Sciatic nerve (tissue), 2 donors: ENCODE measurements at regions not wholly inside any gene's neighbourhood (a gene's known extent, or its start where the extent isn't known, plus 50 kb on each side); places are given as distances from the start of the nearest gene placed in this dataset.
A peak's percentile ranks its signal among the peaks of the same experiment; 100 is the strongest.

Experiments used
- ATAC-seq: fragments of 200-7000 bp; cut with Tn5 transposase; one replicate; pipeline ENCODE4 v1.9.1; 2020; ENCODE audit warnings: mild to moderate bottlenecking, moderate library complexity
- DNase-seq: peaks from one replicate; pipeline ENCODE4 v3.0.0-alpha.2; 2020; ENCODE audit warnings: low spot score
- intact Hi-C: fragments of 100-400 bp; cut with DNase I; formaldehyde crosslinking; loops from one replicate; pipeline ENCODE4 v1.14.2; 2022
- donor health status: DM: no; HTN: no; CAD: no.
- donor health status: DM: no; HTN: no; CAD: no.

- intact Hi-C loops = no loop called here
Observed at GRCh38 chr13:70960841-70961443, 852.7 kb upstream of the KLHL1 start.

GRCh38 chr13:70959035-70959775 is 851.0 kb upstream of the KLHL1 start:
- intact Hi-C loops = no loop called here
- ATAC-seq (no peak), DNase-seq (no peak)

More at GRCh38 chr13:70960841-70961443, 852.7 kb upstream of the KLHL1 start:
- DNase-seq = no peak
- ATAC-seq = no peak

GRCh38 chr13:70955887-70956286 is 847.6 kb upstream of the KLHL1 start:
- no peak for ATAC-seq
- DNase-seq = no peak
- intact Hi-C loops = no loop called here

GRCh38 chr13:70950664-70951063 is 842.4 kb upstream of the KLHL1 start:
- ATAC-seq (no peak), DNase-seq (no peak)
- intact Hi-C loops = no loop called here

GRCh38 chr13:70945506-70945905 is 837.3 kb upstream of the KLHL1 start:
- DNase-seq (no peak), ATAC-seq (no peak)
- intact Hi-C loops = no loop called here

GRCh38 chr13:70941454-70941853 is 833.2 kb upstream of the KLHL1 start:
- intact Hi-C loops = no loop called here
- DNase-seq (no peak), ATAC-seq (no peak)

- intact Hi-C loops = no loop called here
- no peak for DNase-seq
- no peak for ATAC-seq
Observed at GRCh38 chr13:70938462-70938861, 830.2 kb upstream of the KLHL1 start.

- intact Hi-C loops = no loop called here
Observed at GRCh38 chr13:70932511-70932910, 824.3 kb upstream of the KLHL1 start.

GRCh38 chr13:70923863-70924752 is 815.9 kb upstream of the KLHL1 start:
- DNase-seq = no peak
- peak; percentile 36 for ATAC-seq
- intact Hi-C loops = no loop called here

More at GRCh38 chr13:70932511-70932910, 824.3 kb upstream of the KLHL1 start:
- no peak for ATAC-seq
- no peak for DNase-seq

- DNase-seq (no peak), ATAC-seq (no peak)
- intact Hi-C loops = no loop called here
Observed at GRCh38 chr13:70911286-70911685, 803.0 kb upstream of the KLHL1 start.

- intact Hi-C loops = no loop called here
- DNase-seq (no peak), ATAC-seq (no peak)
Observed at GRCh38 chr13:70908795-70909194, 800.5 kb upstream of the KLHL1 start.

- ATAC-seq (peak; percentile 50), DNase-seq (no peak)
- intact Hi-C loops = no loop called here
Observed at GRCh38 chr13:70905035-70905434, 796.8 kb upstream of the KLHL1 start.

- DNase-seq (no peak), ATAC-seq (no peak)
- intact Hi-C loops = no loop called here
Observed at GRCh38 chr13:70896136-70896535, 787.9 kb upstream of the KLHL1 start.

- ATAC-seq = no peak
- intact Hi-C loops = no loop called here
- DNase-seq = no peak
Observed at GRCh38 chr13:70895599-70895998, 787.3 kb upstream of the KLHL1 start.

- ATAC-seq = no peak
- no peak for DNase-seq
- intact Hi-C loops = no loop called here
Observed at GRCh38 chr13:70894258-70894657, 786.0 kb upstream of the KLHL1 start.

GRCh38 chr13:70893832-70894231 is 785.6 kb upstream of the KLHL1 start:
- ATAC-seq (no peak), DNase-seq (no peak)
- intact Hi-C loops = no loop called here

GRCh38 chr13:70890289-70890688 is 782.0 kb upstream of the KLHL1 start:
- no peak for DNase-seq
- ATAC-seq = no peak
- intact Hi-C loops = no loop called here

GRCh38 chr13:70889163-70889562 is 780.9 kb upstream of the KLHL1 start:
- intact Hi-C loops = no loop called here
- ATAC-seq (no peak), DNase-seq (no peak)

GRCh38 chr13:70884196-70884595 is 775.9 kb upstream of the KLHL1 start:
- no peak for DNase-seq
- intact Hi-C loops = no loop called here
- no peak for ATAC-seq

- intact Hi-C loops = no loop called here
- no peak for ATAC-seq
- DNase-seq = no peak
Observed at GRCh38 chr13:70874636-70875035, 766.4 kb upstream of the KLHL1 start.
